H1 (cell line): ENCODE measurements at regions not wholly inside any gene's neighbourhood (a gene's known extent, or its start where the extent isn't known, plus 50 kb on each side); places are given as distances from the start of the nearest gene placed in this dataset.

Experiments
- CTCF ChIA-PET: fragments of 300-600 bp; sonication (Branson Sonifier 250); formaldehyde crosslinking; loops from one replicate; lab custom pipeline; 2021; ENCODE audit not compliant: partially characterized antibody; lab: Charles Lee
- POLR2A ChIA-PET: fragments of 300-600 bp; sonication (Branson Sonifier 250); formaldehyde crosslinking; loops from one replicate; lab custom pipeline; 2021; ENCODE audit warnings: inconsistent platforms; ENCODE audit not compliant: partially characterized antibody; lab: Charles Lee
- DNase-seq, 2 experiments: peaks; one replicate each; pipeline versions ENCODE4 v3.0.0 to v3.0.0-alpha.2; 2010 to 2022; ENCODE audit warnings: low spot score in 2 of 2, low read depth in 1 of 2, mixed read lengths in 1 of 2
- FAIRE-seq: peaks from 2 replicates; lab custom pipeline; 2011; peaks lifted over from hg19 to GRCh38; lab: Jason Lieb, UNC
- H2AFZ ChIP-seq: 2 replicates; pipeline ENCODE4 v1.8.1; 2012; ENCODE audit warnings: low read length, inconsistent platforms
- H2AK5ac ChIP-seq: 2 replicates; pipeline ENCODE4 v1.6.1; 2013; ENCODE audit warnings: low read depth, low read length
- H2BK120ac ChIP-seq: replicated peaks from 2 replicates; pipeline ENCODE3; 2013; ENCODE audit warnings: low read depth, low read length, inconsistent platforms
- H2BK12ac ChIP-seq: 2 replicates; pipeline ENCODE4 v1.6.1; 2013; ENCODE audit warnings: low read depth, low read length
- H2BK15ac ChIP-seq: 2 replicates; pipeline ENCODE4 v1.6.1; 2013; ENCODE audit warnings: low read length
- H2BK20ac ChIP-seq: 2 replicates; pipeline ENCODE4 v1.6.1; 2013; ENCODE audit warnings: low read length
- H2BK5ac ChIP-seq: 2 replicates; pipeline ENCODE4 v1.6.1; 2013; ENCODE audit warnings: low read depth, low read length
- H3K14ac ChIP-seq: 2 replicates; pipeline ENCODE4 v1.6.1; 2013; ENCODE audit warnings: inconsistent platforms; ENCODE audit not compliant: insufficient read length
- H3K18ac ChIP-seq: 2 replicates; pipeline ENCODE4 v1.6.1; 2013; ENCODE audit warnings: low read length; ENCODE audit errors: extremely low read depth
- H3K23ac ChIP-seq: 2 replicates; pipeline ENCODE4 v1.6.1; 2013; ENCODE audit warnings: inconsistent platforms; ENCODE audit not compliant: insufficient read length
- H3K23me2 ChIP-seq: 2 replicates; pipeline ENCODE4 v1.6.1; 2013; ENCODE audit warnings: low read depth, low read length
- H3K27ac ChIP-seq: 2 replicates; pipeline ENCODE4 v1.6.1; 2011; ENCODE audit warnings: low read depth, low read length, inconsistent platforms
- H3K27me3 ChIP-seq, 4 experiments: replicated peaks in 1 of 4; 1 replicate in 1 of 4; 2 replicates in 3 of 4; pipeline versions ENCODE4 v1.6.1 to v1.8.1; 2011 to 2013; ENCODE audit warnings: low read length in 3 of 4, mild to moderate bottlenecking in 3 of 4, inconsistent platforms in 2 of 4, mixed read lengths in 2 of 4, moderate library complexity in 1 of 4; ENCODE audit not compliant: control insufficient read depth in 3 of 4, insufficient read depth in 3 of 4; ENCODE audit errors: extremely low read depth in 1 of 4
- H3K36me3 ChIP-seq, 4 experiments: 2 replicates each; pipeline versions ENCODE4 v1.6.1 to v1.8.1; 2011 to 2013; ENCODE audit warnings: mild to moderate bottlenecking in 4 of 4, low read length in 3 of 4, moderate library complexity in 2 of 4, control low read depth in 1 of 4, inconsistent platforms in 1 of 4; ENCODE audit not compliant: insufficient read depth in 4 of 4, control insufficient read depth in 2 of 4
- H3K4ac ChIP-seq: replicated peaks from 2 replicates; pipeline ENCODE3; 2013; ENCODE audit warnings: low read length, low read depth, mixed read lengths, inconsistent platforms; ENCODE audit not compliant: insufficient read length
- H3K4me1 ChIP-seq, 4 experiments: replicated peaks in 1 of 4; 1 replicate in 1 of 4; 2 replicates in 3 of 4; pipeline versions ENCODE4 v1.6.1 to v1.8.1; 2011 to 2013; ENCODE audit warnings: low read length in 3 of 4, inconsistent platforms in 2 of 4, mixed read lengths in 1 of 4; ENCODE audit not compliant: insufficient read depth in 4 of 4, control insufficient read depth in 3 of 4
- H3K4me2 ChIP-seq, 2 experiments: 2 replicates each; pipeline versions ENCODE4 v1.6.1 to v1.8.1; 2011 to 2013; ENCODE audit warnings: low read depth in 2 of 2, low read length in 2 of 2, control low read depth in 1 of 2, inconsistent platforms in 1 of 2, mild to moderate bottlenecking in 1 of 2; ENCODE audit not compliant: insufficient read depth in 1 of 2
- H3K4me3 ChIP-seq, 4 experiments: fragments of 200-600, 300-600 bp in 1 of 4; sonication (generic), shearing (Covaris generic), sonication (Bioruptor Twin) in 1 of 4; 2 replicates each; pipeline versions ENCODE4 v1.5.1 to v1.8.1; 2011 to 2016; ENCODE audit warnings: low read length in 4 of 4, low read depth in 3 of 4, control low read depth in 2 of 4, inconsistent platforms in 2 of 4, mild to moderate bottlenecking in 2 of 4, mixed read lengths in 1 of 4, moderate library complexity in 1 of 4; ENCODE audit not compliant: insufficient read depth in 2 of 4; ENCODE audit errors: extremely low read depth in 1 of 4
- H3K56ac ChIP-seq: replicated peaks from 2 replicates; pipeline ENCODE3; 2013; ENCODE audit warnings: low read depth, mild to moderate bottlenecking, mixed read lengths, low read length, inconsistent platforms; ENCODE audit not compliant: insufficient read length
- H3K79me1 ChIP-seq: 2 replicates; pipeline ENCODE4 v1.6.1; 2013; ENCODE audit warnings: low read depth, low read length, control low read depth
- H3K79me2 ChIP-seq, 2 experiments: 2 replicates each; pipeline versions ENCODE4 v1.6.1 to v1.8.1; 2012 to 2013; ENCODE audit warnings: low read length in 2 of 2, mild to moderate bottlenecking in 2 of 2, inconsistent platforms in 1 of 2; ENCODE audit not compliant: insufficient read depth in 2 of 2, control insufficient read depth in 1 of 2
- H3K9ac ChIP-seq, 4 experiments: replicated peaks in 1 of 4; 1 replicate in 1 of 4; 2 replicates in 3 of 4; pipeline versions ENCODE4 v1.6.1 to v1.8.1; 2011 to 2013; ENCODE audit warnings: low read depth in 3 of 4, low read length in 3 of 4, control low read depth in 2 of 4, mild to moderate bottlenecking in 2 of 4, moderate library complexity in 2 of 4, inconsistent platforms in 1 of 4; ENCODE audit errors: extremely low read depth in 1 of 4
- H3K9me3 ChIP-seq, 2 experiments: 2 replicates each; pipeline versions ENCODE4 v1.6.1 to v1.8.1; 2012 to 2013; ENCODE audit warnings: mild to moderate bottlenecking in 2 of 2, moderate library complexity in 2 of 2, control low read depth in 1 of 2, inconsistent platforms in 1 of 2, low read depth in 1 of 2, low read length in 1 of 2, mixed read lengths in 1 of 2; ENCODE audit not compliant: insufficient read depth in 2 of 2
- H4K20me1 ChIP-seq, 2 experiments: replicated peaks in 1 of 2; 2 replicates each; pipeline versions ENCODE3 to v1.8.1; 2011 to 2013; ENCODE audit warnings: inconsistent platforms in 2 of 2, low read length in 2 of 2, mild to moderate bottlenecking in 1 of 2; ENCODE audit not compliant: insufficient read depth in 2 of 2, control insufficient read depth in 1 of 2
- H4K5ac ChIP-seq: 2 replicates; pipeline ENCODE4 v1.6.1; 2013; ENCODE audit warnings: low read length, low read depth, mixed read lengths, inconsistent platforms; ENCODE audit not compliant: insufficient read length
- H4K8ac ChIP-seq: 2 replicates; pipeline ENCODE4 v1.8.0; 2013; ENCODE audit warnings: mild to moderate bottlenecking, moderate library complexity, low read length, inconsistent platforms; ENCODE audit not compliant: insufficient read depth; ENCODE audit errors: extremely low read depth
- H4K91ac ChIP-seq: replicated peaks from 2 replicates; pipeline ENCODE3; 2013; ENCODE audit warnings: low read length, mixed read lengths, inconsistent platforms; ENCODE audit not compliant: insufficient read length
- BCL11A ChIP-seq, 2 experiments: IDR thresholded peaks; one replicate each; pipeline ENCODE4 v1.6.1; 2011; ENCODE audit warnings: low read depth in 2 of 2, low read length in 2 of 2, mild to moderate bottlenecking in 2 of 2
- BRCA1 ChIP-seq: IDR thresholded peaks from 2 replicates; pipeline ENCODE4 v1.6.1; 2012; ENCODE audit warnings: low read depth, low read length, improper control_type of control experiment
- CBX5 ChIP-seq: fragments of 300-800, 300-1000 bp; sonication (generic); IDR thresholded peaks from 2 replicates; pipeline ENCODE4 v1.7.1; 2016; ENCODE audit warnings: antibody characterized with exemption, low read length, low read depth
- CHD1 ChIP-seq: IDR thresholded peaks from 2 replicates; pipeline ENCODE4 v1.6.1; 2012; ENCODE audit warnings: low read depth, low read length, improper control_type of control experiment
- CHD2 ChIP-seq: IDR thresholded peaks from 2 replicates; pipeline ENCODE4 v1.6.1; 2012; ENCODE audit warnings: low read length, improper control_type of control experiment
- EP300 ChIP-seq, 2 experiments: IDR thresholded peaks; 1 replicate in 1 of 2; 2 replicates in 1 of 2; pipeline ENCODE4 v1.6.1; 2011 to 2012; ENCODE audit warnings: low read depth in 2 of 2, low read length in 2 of 2, mild to moderate bottlenecking in 2 of 2, borderline replicate concordance in 1 of 2, inconsistent platforms in 1 of 2, moderate library complexity in 1 of 2
- GTF2F1 ChIP-seq: IDR thresholded peaks from 2 replicates; pipeline ENCODE4 v1.6.1; 2012; ENCODE audit warnings: low read depth, low read length, improper control_type of control experiment, borderline replicate concordance
- KDM1A ChIP-seq: fragments of 200-600, 300-600 bp; sonication (generic); IDR thresholded peaks from 2 replicates; pipeline ENCODE4 v1.7.1; 2016; ENCODE audit warnings: mild to moderate bottlenecking, low read length, borderline replicate concordance
- RXRA ChIP-seq: IDR thresholded peaks from 2 replicates; pipeline ENCODE4 v1.6.1; 2011; ENCODE audit warnings: low read depth, mild to moderate bottlenecking, low read length, moderate library complexity; ENCODE audit not compliant: insufficient read depth
- SAP30 ChIP-seq: fragments of 300-600 bp; sonication (generic); IDR thresholded peaks from 2 replicates; pipeline ENCODE4 v1.7.1; 2012; ENCODE audit warnings: low read length, moderate library complexity, mild to moderate bottlenecking, inconsistent platforms; ENCODE audit not compliant: insufficient read depth, insufficient replicate concordance
- SIRT6 ChIP-seq: IDR thresholded peaks from one replicate; pipeline ENCODE4 v1.7.1; 2012; ENCODE audit warnings: low read length, inconsistent platforms
- SP4 ChIP-seq: IDR thresholded peaks from 2 replicates; pipeline ENCODE4 v1.6.1; 2012; ENCODE audit warnings: low read length, inconsistent platforms
- TCF12 ChIP-seq: IDR thresholded peaks from 2 replicates; pipeline ENCODE4 v1.6.1; 2011; ENCODE audit warnings: low read depth, mild to moderate bottlenecking, low read length
- TEAD4 ChIP-seq: IDR thresholded peaks from 2 replicates; pipeline ENCODE4 v1.6.1; 2012; ENCODE audit warnings: low read depth, low read length, inconsistent platforms, mixed read lengths
- WGBS, 2 experiments: shearing (Covaris generic) in 1 of 2; methylation state at CpG; one replicate each; pipeline versions ENCODE4 v1.1.6 to v1.1.7; 2013 to 2015; ENCODE audit warnings: low lambda C conversion rate in 2 of 2, mixed read lengths in 2 of 2, inconsistent platforms in 1 of 2, low coverage in 1 of 2, missing lambda C conversion rate in 1 of 2; ENCODE audit not compliant: insufficient replicate concordance in 2 of 2, insufficient coverage in 1 of 2, insufficient read length in 1 of 2; ENCODE audit errors: extremely low coverage in 1 of 2, missing lambda C conversion rate in 1 of 2; 5-methylcytosine and 5-hydroxymethylcytosine counted together
- TF ChIP-seq, protein P1 (sequence below): IDR thresholded peaks from 2 replicates; pipeline ENCODE4 v1.6.1; 2012; ENCODE audit warnings: inconsistent platforms

DNA sequence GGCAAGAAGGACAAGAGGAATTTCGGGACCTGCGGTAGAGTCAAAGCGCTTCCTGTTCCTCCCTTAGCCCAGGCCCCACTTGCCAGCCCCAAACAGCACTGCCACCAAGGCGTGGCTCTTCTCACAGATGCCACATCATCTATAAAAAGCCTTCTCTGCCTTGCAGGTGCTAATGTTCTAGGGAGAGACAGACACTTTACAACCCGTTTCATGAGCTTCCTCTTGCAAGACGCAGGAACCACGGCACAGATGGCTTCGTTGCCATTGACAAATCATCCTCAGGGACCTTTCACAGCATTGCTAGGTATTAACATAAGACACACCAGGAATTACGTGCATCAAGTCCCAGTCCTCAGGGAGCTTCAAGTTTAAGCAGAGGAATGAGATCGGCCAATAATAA lies 180.9 kb downstream of the JCAD start:
- no peaks in the 10 kb centered on the region for H3K79me1 ChIP-seq
- no peak overlapping the region for H3K4me2 ChIP-seq
- no peak for TF ChIP-seq SAP30
- TF ChIP-seq CHD2: no peak
- no peak for TF ChIP-seq CBX5
- no peak for TF ChIP-seq GTF2F1
- TF ChIP-seq, protein P1, sequence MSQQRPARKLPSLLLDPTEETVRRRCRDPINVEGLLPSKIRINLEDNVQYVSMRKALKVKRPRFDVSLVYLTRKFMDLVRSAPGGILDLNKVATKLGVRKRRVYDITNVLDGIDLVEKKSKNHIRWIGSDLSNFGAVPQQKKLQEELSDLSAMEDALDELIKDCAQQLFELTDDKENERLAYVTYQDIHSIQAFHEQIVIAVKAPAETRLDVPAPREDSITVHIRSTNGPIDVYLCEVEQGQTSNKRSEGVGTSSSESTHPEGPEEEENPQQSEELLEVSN: no peak
- TF ChIP-seq TCF12: no peak
- no peak for TF ChIP-seq EP300 (IDR thresholded peaks at IDR 0.05; ENCODE audit: borderline replicate concordance in 1 of 2, low read depth in 2 of 2, low read length in 2 of 2)
- TF ChIP-seq SIRT6: no peak
- no peak for TF ChIP-seq RXRA
- TF ChIP-seq BCL11A (IDR thresholded peaks at IDR 0.05; ENCODE audit: low read depth in 2 of 2, low read length in 2 of 2): no peak
- TF ChIP-seq BRCA1: no peak
- TF ChIP-seq KDM1A: no peak
- TF ChIP-seq SP4: no peak
- no peak for TF ChIP-seq TEAD4
- TF ChIP-seq CHD1: no peak

More for the DNA sequence above, 180.9 kb downstream of the JCAD start:
- Histone ChIP-seq H3K23me2 (no peaks in the 10 kb centered on the region), H4K91ac (no peak overlapping the region), H2BK120ac (no peak overlapping the region), H3K9me3 (no peaks in the 10 kb centered on the region), H2BK15ac (no peak overlapping the region), H3K27me3 (no peaks in the 10 kb centered on the region), H2BK20ac (no peak overlapping the region), H3K79me2 (no peaks in the 10 kb centered on the region), H3K23ac (no peak overlapping the region), H3K27ac (no peak overlapping the region), H2BK12ac (no peak overlapping the region), H4K5ac (no peak overlapping the region), H3K18ac (no peak overlapping the region), H2AK5ac (no peak overlapping the region), H3K4me1 (no peaks in the 10 kb centered on the region), H3K14ac (no peak overlapping the region), H2BK5ac (no peak overlapping the region), H2AFZ (no peak overlapping the region), H3K36me3 (no peaks in the 10 kb centered on the region), H4K20me1 (no peaks in the 10 kb centered on the region), H3K56ac (no peak overlapping the region), H3K9ac (no peak overlapping the region), H4K8ac (no peak overlapping the region), H3K4ac (no peak overlapping the region), H3K4me3 (no peak overlapping the region)
- FAIRE-seq: no peak
- POLR2A ChIA-PET: no interaction called here
- CTCF ChIA-PET: interaction anchor here (0.8 kb wide), 1 partner anchor 9 kb away, joined by 3 read pairs; no protein-coding TSS in a partner anchor
- DNase-seq: no peak
- WGBS, 2 experiments: 86% methylated on average over 10 of the region's 10 CpGs; no CpG with 5 or more reads in 1 of the 2 experiments
